ENCODE measurements at regions not wholly inside any gene's neighbourhood (a gene's known extent, or its start where the extent isn't known, plus 50 kb on each side); places are given as distances from the start of the nearest gene placed in this dataset.

DNA sequence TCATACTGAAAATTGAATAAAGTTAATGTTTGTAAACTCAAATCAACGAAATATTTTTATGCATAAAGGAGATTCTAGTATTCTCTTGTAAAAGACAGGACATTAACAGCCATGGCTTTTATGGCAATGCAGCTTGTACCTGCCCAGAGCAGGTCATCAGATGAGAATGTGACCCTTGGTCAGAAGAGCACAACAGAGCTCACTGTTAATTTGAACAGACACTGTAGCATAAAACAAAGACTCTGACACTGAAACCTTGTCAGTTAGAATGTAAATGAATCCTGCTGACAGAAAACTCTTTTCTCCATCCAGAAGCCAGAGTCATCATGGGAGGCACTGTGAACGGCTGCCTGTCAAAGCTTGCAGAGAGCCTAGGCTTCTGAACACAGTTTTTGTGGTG lies 410.6 kb downstream of the RAP2B start:
- TF ChIP-seq EZH2 (IDR thresholded peaks at IDR 0.05; ENCODE audit: borderline replicate concordance, low read depth, low read length, poor library complexity, severe bottlenecking) (no peak), CTCF (conservative IDR thresholded peaks at IDR 0.05; ENCODE audit: low read depth, low read length) (no peak)
- DNase-seq (ENCODE audit: low spot score): no peak
- intact Hi-C loops (cut with micrococcal nuclease; ENCODE audit: unreplicated experiment): no loop called here
- no peaks in the 10 kb centered on the region for H3K36me3 ChIP-seq (ENCODE audit: insufficient read depth, low read length, poor library complexity, severe bottlenecking)
- H3K4me1 ChIP-seq (ENCODE audit: insufficient read depth, low read length, poor library complexity, severe bottlenecking): no peaks in the 10 kb centered on the region
- no TSS peak for BruUV-seq (replicated peaks)
- H3K9me3 ChIP-seq (ENCODE audit: low read depth, low read length, poor library complexity, severe bottlenecking): no peaks in the 10 kb centered on the region
- POLR2A ChIA-PET (ENCODE audit: low non-redundant PET): no interaction called here
- no peak overlapping the region for H3K4me3 ChIP-seq (ENCODE audit: low read depth, low read length, poor library complexity, severe bottlenecking)
- CTCF ChIA-PET: no interaction called here
- no peak overlapping the region for H3K27ac ChIP-seq (ENCODE audit: low read depth, low read length, poor library complexity, severe bottlenecking)
- H3K27me3 ChIP-seq (replicated peaks; ENCODE audit: insufficient read depth, low read depth, low read length, poor library complexity): no peaks in the 10 kb centered on the region

DNA sequence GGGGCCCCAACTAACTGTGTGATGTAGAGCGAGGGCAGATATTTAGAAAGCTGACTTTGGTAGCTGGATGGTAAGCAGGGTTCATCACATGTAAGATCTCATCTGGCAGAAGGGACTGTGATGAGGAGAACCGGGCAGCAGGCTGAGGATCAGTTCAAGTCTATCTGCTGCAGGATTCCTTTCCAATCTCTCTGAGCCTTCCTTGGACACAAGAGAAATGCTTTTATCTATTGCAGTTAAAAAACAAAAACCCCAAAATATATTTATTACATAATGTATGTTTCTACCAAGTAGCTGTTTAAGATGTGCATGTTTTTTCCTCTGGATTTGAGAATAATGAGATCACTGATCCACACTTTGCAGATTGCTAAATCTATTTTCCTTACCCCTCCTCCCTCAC lies 411.5 kb downstream of the RAP2B start:
- CTCF ChIA-PET: no interaction called here
- no peaks in the 10 kb centered on the region for H3K36me3 ChIP-seq (ENCODE audit: insufficient read depth, low read length, poor library complexity, severe bottlenecking)
- TF ChIP-seq EZH2 (IDR thresholded peaks at IDR 0.05; ENCODE audit: borderline replicate concordance, low read depth, low read length, poor library complexity, severe bottlenecking): no peak
- no peak for TF ChIP-seq CTCF (conservative IDR thresholded peaks at IDR 0.05; ENCODE audit: low read depth, low read length)

GRCh38 chr3:153574445-153574844 lies 412.4 kb downstream of the RAP2B start:
- intact Hi-C loops (cut with micrococcal nuclease; ENCODE audit: unreplicated experiment): no loop called here
- no peak for TF ChIP-seq CTCF (conservative IDR thresholded peaks at IDR 0.05; ENCODE audit: low read depth, low read length)
- no peak for TF ChIP-seq EZH2 (IDR thresholded peaks at IDR 0.05; ENCODE audit: borderline replicate concordance, low read depth, low read length, poor library complexity, severe bottlenecking)
- peaks cover 3% of the 10 kb centered on the region for H3K27me3 ChIP-seq (replicated peaks; ENCODE audit: insufficient read depth, low read depth, low read length, poor library complexity)
- H3K4me1 ChIP-seq (ENCODE audit: insufficient read depth, low read length, poor library complexity, severe bottlenecking): no peaks in the 10 kb centered on the region
- H3K27ac ChIP-seq (ENCODE audit: low read depth, low read length, poor library complexity, severe bottlenecking): no peak overlapping the region
- no peaks in the 10 kb centered on the region for H3K9me3 ChIP-seq (ENCODE audit: low read depth, low read length, poor library complexity, severe bottlenecking)
- BruUV-seq (replicated peaks): no TSS peak
- DNase-seq (ENCODE audit: low spot score): no peak
- POLR2A ChIA-PET (ENCODE audit: low non-redundant PET): no interaction called here
- H3K4me3 ChIP-seq (ENCODE audit: low read depth, low read length, poor library complexity, severe bottlenecking): no peak overlapping the region
- H3K36me3 ChIP-seq (ENCODE audit: insufficient read depth, low read length, poor library complexity, severe bottlenecking): no peaks in the 10 kb centered on the region
- CTCF ChIA-PET: no interaction called here

More for the DNA sequence above, 411.5 kb downstream of the RAP2B start:
- BruUV-seq (replicated peaks): no TSS peak
- intact Hi-C loops (cut with micrococcal nuclease; ENCODE audit: unreplicated experiment): no loop called here
- Histone ChIP-seq H3K4me3 (ENCODE audit: low read depth, low read length, poor library complexity, severe bottlenecking) (no peak overlapping the region), H3K27me3 (replicated peaks; ENCODE audit: insufficient read depth, low read depth, low read length, poor library complexity) (no peaks in the 10 kb centered on the region), H3K9me3 (ENCODE audit: low read depth, low read length, poor library complexity, severe bottlenecking) (no peaks in the 10 kb centered on the region), H3K27ac (ENCODE audit: low read depth, low read length, poor library complexity, severe bottlenecking) (no peak overlapping the region), H3K4me1 (ENCODE audit: insufficient read depth, low read length, poor library complexity, severe bottlenecking) (no peaks in the 10 kb centered on the region)
- DNase-seq (ENCODE audit: low spot score): no peak
- POLR2A ChIA-PET (ENCODE audit: low non-redundant PET): no interaction called here
